SKM-1 (cell line): ENCODE measurements at regions not wholly inside any gene's neighbourhood (a gene's known extent, or its start where the extent isn't known, plus 50 kb on each side); places are given as distances from the start of the nearest gene placed in this dataset.
"Not testable (repeated sequence)": the region's sequence is repeated elsewhere in the genome, so short reads cannot be mapped to it uniquely, and the experiment has no call there.

ENCODE experiments used
- DNase-seq: peaks from one replicate; lab custom pipeline; 2025; ENCODE audit not compliant: unreplicated experiment; lab: John Stamatoyannopoulos, UW

DNA sequence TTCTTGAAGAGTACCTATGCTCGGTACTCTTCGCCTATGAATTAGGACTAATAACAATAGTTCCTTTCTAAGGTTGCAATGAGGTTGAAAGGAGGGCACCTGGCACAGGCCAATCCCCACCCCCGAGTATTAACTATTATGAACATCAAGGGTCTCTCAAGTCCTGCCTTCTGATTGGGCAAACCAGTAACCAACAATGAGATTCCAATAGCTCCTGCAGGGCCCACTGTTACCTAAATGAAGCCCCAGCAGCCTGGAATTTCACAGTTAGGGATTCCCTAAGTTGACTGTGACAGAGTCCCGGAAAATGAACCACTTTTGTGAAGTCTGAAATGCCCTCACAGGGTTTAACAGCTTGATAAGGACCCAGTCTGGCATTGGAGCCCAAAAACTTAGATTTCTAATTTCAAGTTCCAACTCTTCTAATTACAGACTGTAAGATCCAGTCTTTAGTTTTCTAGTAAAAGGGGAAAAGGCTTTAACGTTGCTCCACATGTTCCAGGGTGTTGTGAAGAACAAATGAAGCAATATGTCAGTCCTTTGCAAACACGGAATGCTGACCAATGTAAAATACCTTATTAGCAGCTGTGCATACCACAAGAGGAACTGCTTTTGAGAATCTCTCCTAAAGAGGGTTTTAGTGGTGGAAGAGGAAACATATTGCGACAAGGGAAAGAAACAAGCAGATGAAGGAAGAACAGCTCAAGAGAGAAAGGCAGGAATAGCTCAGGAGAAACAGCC lies 277.7 kb upstream of the MAP2 start:
- DNase-seq: peak; percentile 62

DNA sequence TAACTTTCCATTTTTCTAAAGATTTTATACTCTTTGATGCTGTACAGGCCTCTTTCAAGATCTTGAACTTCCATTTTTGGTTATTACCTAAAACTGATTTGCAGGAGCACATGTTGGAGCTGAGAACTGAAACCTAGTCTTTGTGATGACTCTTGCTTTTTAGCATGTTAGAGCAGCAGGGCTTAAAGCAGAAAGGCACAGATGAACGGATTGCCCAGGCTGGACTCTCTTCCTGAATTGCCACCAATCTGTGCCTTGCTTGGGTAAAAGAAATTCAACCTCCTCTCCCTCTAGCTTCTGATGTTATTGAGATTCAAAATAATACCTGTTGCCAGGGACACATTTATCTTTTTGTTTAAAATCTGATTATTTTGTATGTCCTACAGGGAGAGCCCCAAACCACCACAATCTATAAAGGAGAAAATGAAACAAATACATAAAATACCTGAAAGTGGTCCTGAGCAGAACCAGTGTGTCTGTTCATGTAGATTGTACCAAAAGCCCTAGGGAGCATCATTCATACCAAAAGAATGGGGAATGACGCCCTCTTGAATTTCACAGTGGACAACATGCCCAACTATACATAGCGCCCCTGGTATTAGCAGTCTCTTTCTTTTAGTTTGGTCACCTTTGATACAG lies 277.0 kb upstream of the MAP2 start:
- no peak for DNase-seq

DNA sequence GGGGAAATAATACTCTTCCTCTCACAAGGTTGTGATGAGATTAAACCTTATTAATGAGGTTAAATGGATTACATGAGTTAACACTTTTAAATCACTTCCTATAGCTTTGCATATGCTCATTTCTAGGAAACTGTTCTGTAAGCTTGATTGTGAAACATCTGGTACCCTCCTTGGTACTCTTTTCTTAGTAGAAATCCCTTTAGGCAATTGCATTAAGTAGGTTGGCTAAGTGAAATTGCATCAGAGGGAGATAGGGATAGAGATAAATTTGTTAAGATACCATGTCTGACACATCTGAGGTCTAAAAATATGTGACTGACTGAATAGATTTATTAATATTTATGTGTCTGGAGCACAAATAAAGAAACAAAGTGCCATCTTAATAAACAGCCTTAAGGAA lies 275.9 kb upstream of the MAP2 start:
- DNase-seq: no peak

DNA sequence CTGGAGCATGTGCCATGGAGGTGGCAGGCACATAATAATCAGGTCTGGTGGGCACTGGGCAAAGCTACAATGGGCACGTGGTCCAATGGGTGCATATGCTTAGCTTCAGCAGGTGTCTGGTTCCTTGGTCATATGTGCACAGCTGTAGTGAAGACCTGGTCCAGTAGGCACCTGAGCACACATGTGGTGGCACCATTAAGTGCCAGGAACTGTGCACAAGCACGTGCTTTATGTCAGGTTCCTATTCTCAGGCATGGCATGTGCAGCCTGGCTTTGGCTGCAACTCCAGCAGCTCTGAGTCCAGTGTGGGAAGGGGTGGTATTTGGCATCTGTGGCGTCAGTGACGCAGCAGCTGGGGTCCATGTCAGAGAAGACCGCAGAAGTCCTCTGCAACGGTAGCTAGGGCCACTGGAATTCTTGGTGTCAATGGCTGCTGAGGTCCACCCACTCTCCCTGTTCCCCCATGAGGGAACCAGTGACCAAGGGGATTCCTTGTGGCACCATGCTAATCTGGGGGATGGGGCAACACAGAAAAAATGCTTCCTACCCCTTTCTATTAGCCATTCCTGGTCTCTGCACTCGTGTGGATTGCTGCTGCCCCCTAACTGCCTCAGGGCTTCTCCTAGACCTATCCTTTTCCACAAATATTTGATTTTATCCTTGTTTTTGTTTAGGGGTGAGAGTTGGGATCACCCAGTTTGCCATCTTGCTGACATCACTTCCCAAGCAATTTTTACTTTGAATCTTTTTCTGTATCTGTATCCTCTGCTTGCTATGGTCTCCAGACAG lies 262.9 kb upstream of the MAP2 start:
- DNase-seq: no peak

DNA sequence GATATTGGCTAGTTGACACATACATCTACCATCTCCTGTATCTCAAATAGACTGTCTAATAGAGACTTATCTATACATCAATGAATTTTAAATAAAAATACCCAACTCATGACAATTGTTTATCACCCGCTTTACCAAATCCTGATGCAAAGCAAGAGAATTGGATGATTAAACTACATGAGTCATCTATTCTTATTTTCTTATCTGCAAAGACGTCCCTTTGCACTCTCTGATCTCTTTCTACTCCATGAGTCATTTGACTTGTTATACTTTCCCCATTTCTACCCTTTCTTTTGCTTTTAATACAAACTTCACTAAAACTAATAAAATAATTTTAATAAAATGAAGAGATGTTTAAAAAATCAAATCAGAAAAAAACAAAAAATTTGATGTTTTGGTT lies 261.7 kb upstream of the MAP2 start:
- no peak for DNase-seq

DNA sequence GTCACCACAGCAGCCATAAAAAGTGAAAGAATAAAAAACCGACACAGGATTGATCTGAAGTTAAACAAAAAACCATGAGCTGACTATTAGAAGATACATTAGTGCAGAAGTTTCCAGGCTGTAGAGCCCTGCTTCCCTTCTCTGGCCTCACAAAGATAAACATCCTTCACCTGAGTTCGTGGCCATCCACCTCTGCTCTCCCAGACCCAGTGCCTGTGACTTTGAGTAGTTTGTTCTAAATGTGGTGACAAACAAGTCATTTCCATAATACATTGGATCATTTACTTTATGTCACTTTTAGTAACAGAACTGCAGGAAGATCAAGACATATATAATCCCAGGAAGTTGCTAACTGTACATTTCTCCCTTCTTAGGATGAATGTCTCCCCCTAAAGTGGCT lies 241.9 kb upstream of the MAP2 start:
- DNase-seq: no peak

DNA sequence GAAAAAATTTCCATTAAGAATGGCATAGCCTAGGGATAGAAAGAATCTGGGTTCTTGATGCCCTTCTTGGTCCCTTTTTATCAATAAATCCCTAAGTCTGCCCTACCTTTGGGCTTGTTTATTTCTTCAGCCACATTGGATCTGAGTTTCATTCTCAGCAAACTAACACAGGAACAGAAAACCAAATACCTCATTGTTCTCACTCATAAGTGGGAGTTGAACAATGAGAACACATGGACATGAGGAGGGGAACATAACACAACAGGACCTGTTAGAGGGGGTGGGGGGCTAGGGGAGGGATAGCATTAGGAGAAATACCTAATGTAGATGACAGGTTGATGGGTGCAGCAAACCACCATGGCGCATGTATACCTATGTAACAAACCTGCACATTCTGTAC lies 237.0 kb upstream of the MAP2 start:
- not testable (repeated sequence) for DNase-seq

DNA sequence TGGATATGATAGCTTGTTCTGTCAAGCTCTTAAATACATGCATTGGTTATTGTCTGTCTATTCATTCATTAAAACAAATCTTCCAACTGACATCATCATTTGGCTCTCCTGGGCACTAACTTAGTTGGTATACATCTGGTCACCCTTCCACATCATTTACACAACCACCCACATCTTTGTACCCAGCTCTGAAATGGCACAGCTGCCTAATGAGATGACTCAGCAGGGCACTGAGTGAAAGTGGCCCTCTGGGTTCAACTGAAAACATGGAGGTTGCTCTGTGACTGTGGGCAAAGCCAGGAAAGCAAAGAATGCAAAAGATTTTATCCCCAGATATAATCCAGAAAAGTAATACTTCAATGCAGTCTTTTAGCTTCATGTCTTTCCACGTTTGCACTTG lies 234.0 kb upstream of the MAP2 start:
- DNase-seq: no peak

DNA sequence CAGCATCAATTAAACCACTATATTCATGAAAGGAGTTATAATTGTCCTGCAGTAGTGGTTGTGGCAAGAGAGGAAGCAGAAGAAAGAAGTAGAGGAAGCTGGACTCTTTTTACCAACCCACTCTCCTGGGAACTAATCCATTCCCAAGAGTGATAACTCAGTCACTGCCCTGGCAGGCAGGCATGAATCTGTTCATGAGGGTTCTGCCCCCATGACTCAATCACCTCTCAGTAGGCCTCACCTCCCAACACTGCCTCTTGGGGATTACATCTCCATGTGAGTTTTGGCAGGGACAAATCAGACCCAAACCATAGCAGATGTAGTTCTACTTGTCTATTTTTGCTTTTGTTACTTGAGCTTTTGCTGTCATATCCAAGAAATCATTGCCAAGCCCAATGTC lies 232.7 kb upstream of the MAP2 start:
- DNase-seq: no peak

DNA sequence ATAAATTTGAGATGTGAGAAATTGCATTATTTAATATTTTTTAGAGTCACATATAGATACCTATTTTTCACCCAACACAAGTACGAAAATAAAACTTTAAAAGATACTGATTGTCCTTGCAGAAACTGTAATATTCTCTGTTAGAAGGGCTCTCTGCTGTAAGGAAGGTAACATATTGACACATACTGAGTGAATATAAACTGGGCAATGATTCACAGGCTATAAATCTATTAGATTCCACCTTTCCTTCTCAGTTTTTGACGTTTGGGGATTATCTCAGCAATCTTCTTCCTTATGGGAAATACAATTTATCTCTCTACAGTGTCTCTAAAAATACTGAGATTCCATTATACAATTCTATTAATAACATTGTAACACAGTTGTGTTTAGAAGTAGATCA lies 229.1 kb upstream of the MAP2 start:
- no peak for DNase-seq

DNA sequence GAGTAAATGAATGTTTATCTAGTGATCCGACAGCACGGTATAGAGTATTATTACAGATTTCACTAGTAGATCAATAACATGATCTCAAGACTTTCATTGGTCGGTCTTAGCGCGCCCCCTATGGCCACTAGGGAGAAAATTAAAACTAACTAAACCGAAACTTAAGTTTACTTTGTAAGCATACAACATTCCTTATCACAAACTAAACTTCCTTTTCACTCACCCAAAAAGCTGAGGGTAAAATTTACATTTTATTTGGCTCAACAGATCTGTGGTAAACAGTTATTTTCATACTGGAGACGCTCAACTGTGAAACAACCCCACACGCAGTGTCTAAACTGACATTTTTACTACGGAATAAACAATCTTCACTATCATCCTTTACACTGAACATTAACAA lies 215.6 kb upstream of the MAP2 start:
- peak; percentile 1 for DNase-seq

DNA sequence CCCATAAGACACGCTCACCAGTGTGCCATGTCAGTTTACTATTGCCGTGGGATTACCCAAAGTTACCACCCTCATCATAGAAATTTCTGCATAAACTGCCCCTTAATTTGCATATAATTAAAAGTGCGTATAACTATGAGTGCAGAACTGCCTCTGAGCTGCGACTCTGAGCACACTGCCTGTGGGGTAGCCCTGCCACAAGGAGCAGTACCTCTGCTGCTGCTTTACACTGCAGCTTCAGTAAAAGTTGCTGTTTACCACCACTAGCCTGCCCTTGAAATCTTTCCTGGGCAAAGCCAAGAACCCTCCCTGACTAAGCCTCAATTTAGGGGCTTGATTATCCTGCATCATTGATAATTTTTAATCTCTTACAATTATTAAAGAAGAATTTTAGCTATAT lies 213.9 kb upstream of the MAP2 start:
- no peak for DNase-seq

DNA sequence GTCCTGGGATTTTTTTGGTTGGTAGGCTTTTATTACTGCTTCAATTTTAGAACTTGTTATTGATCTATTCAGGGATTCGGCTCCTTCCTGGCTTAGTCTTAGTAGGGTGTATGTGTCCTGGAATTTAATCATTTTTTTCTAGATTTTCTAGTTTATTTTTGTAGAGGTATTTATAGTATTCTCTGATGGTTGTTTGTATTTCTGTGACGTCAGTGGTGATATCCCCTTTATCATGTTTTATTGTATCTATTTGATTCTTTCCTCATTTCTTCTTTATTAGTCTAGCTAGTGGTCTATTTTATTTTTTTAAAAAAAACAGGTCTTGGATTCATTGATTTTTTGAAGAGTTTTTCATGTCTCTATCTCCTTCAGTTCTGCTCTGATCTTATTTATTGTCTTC lies 193.3 kb upstream of the MAP2 start:
- DNase-seq: no peak

DNA sequence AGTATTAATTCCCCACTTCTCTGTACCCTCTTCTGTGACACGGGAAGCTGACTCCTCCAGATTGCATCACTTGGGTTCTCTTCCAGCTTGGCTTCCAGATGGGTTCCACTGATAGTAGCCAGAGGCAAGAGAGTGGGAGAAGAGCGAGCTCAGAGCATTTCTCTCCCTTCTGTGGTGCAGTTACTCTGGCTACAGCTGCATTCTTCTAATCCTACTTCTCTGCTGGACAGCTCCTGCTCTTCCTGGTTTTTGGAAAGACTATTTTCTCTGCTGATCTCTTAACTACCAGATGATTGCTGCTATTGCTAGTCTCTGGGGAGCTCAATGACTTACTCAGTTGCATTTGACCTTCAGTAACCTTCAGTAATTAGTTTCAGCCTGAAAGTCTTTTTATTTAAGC lies 187.5 kb upstream of the MAP2 start:
- no peak for DNase-seq

DNA sequence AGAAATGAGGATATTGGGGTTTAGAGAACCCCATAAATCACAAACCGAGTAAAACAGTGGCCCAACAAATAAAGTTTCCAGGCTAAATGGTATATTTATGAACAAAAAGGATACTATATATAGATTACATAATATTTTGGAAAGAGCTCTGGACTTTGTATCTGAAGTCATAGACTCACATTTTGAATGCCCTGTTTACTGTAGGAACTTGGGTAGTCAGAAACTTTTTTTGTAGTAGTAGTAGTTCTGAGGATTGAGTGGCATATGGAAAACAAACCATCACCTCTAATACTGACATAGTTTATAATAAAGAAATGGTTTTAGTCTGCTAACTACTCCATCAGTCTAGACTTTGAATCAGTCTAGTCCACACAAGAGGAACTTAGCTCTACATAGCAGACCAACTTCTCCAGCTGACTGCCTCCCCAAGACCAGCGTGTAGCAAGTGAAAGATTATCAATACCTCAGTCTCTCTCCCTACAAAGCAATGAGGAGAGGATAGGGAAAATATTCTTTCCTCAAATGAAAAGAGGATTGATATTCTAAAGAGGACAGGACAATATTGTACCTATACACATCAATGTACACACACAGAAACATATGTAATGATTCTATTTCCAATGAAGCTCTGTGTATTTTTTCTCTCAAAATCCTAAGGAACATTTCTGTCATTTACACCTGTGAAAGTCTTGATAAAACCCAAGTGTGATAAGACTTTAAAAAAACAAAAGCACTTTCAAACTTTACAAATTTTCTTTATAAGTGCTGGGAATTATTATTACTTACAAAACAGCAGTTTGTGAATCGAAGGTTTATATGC lies 184.9 kb upstream of the MAP2 start:
- no peak for DNase-seq

DNA sequence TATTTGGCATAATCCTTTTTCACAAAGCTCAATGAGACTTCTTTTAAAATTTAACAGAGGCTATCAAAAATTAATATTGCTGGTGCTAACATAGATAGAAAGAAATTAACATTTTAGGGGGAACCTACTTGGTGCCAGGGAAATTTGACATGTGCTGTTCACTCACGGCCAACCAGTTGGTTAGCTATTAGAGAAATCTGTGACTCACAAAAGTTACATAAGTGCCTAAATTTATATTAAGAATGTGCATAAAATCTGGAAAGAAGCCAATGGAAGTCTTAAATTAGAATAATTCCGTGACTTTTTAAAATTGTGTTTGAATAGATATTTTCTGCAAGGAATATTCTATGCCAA lies 184.3 kb upstream of the MAP2 start:
- DNase-seq: no peak

DNA sequence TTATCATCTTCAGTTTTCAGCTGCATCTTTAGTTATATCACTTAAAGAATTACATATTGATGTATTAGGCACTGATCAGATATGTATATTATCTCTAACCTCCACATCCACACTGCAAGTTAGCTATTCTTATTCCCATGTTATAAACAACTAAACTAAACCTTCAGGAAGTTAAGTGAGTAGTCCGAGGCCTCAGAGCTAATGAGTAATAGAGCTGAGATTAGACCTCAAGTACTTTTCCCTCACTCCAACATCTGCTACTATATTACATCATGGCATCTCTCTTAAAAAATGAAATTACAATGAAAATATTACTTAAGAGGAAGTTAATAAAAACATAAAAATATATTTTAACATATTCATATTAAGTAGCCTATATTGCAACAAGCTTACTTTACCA lies 183.6 kb upstream of the MAP2 start:
- DNase-seq: no peak

DNA sequence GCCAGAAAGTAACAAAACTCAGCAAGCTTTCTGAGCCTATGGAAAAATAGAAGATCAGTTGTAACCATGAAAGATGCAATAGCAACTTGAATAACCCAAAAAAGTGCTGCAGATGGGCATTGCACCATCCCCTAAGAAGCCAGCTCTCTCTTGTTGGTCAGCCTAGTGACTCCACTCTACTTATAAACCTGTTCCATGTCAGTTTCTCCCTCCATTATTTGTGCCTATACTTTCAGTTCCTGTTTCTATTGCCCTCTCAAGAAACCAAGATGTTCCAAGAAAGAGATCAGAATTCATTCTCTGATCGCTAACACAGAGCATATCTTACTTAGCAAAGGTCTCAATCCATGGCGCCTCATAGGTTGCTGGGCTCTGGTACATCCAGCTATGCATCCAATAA lies 170.3 kb upstream of the MAP2 start:
- DNase-seq: no peak

DNA sequence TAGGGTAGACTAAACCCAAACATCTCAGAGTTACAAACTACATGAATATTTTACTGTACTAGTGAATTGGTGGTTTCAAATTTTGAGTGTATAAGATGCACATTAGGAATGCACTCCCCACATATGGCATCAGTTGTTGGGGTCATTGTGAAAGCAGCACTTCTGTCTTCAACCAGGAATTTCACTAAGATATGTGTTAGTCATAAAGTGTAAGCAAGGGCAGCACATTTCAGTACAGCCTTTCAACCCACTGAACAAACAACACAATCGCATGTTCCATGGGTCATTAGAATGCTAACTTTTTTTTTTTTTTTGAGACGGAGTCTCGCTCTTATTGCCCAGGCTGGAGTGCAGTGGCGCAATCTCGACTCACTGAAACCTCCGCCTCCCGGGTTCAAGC lies 164.1 kb upstream of the MAP2 start:
- DNase-seq: no peak

DNA sequence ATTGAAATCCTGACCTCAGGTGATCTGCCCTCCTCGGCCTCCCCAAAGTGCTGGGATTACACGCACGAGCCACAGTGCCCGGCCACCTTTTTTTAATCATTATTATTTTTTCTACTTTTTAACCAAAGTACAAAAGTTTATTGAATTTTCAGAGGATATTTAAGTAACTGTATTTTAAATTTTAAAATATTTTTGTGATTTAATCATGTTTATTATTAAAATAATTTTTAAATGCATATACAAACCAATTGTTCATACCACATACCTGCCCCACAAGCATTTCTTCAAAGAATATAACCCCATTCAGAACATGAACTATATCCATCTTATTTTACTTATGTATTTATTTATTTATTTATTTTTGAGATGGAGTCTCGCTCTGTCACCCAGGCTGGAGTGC lies 163.6 kb upstream of the MAP2 start:
- no peak for DNase-seq

DNA sequence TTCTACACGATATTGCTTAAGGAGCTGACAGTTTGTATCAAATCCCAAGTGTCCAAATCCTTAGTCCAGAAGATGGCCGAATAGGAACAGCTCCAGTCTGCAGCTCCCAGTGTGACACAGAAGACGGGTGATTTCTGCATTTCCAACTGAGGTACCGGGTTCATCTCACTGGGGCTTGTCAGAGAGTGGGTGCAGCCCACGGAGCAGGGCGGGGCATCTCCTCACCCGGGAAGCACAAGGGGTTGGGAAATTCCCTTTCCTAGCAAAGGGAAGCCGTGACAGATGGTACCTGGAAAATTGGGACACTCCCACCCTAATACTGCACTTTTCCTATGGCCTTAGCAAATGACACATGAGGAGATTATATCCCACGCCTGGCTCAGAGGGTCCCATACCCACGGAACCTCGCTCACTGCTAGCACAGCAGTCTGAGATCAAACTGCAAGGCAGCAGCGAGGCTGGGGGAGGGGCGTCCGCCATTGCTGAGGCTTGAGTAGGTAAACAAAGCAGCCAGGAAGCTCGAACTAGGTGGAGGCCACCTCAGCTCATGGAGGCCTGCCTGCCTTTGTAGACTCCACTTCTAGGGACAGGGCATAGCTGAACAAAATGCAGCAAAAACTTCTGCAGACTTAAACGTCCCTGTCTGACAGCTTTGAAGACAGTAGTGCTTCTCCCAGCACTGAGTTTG lies 162.3 kb upstream of the MAP2 start:
- not testable (repeated sequence) for DNase-seq
